Panc1 (cell line): ENCODE measurements at regions not wholly inside any gene's neighbourhood (a gene's known extent, or its start where the extent isn't known, plus 50 kb on each side); places are given as distances from the start of the nearest gene placed in this dataset.

Experiments used
- ATAC-seq: fragments of 200-7000 bp; cut with Tn5 transposase; 2 replicates; pipeline ENCODE4 v1.9.1; 2020; ENCODE audit warnings: mild to moderate bottlenecking, moderate library complexity
- BruUV-seq: library from RNA; stranded (reverse); fragments of 400-500 nt; replicated peaks from 2 replicates; lab custom pipeline; 2021; lab: Mats Ljungman, UMichigan
- CTCF ChIA-PET: fragments of 300-600 bp; sonication (Branson Sonifier 250); formaldehyde crosslinking; loops from one replicate; lab custom pipeline; 2022; ENCODE audit warnings: antibody characterized with exemption; lab: Charles Lee
- POLR2A ChIA-PET: fragments of 300-600 bp; sonication (Branson Sonifier 250); formaldehyde crosslinking; loops from one replicate; lab custom pipeline; 2022; ENCODE audit warnings: antibody characterized with exemption; lab: Charles Lee
- DNase-seq: peaks from one replicate; pipeline ENCODE4 v3.0.0-alpha.2; 2010; ENCODE audit warnings: low read depth, low spot score
- H3K27ac ChIP-seq: 2 replicates; pipeline ENCODE4 v1.5.1; 2011; ENCODE audit warnings: mild to moderate bottlenecking, low read length, inconsistent platforms
- H3K27me3 ChIP-seq: fragments of 200-500 bp; sonication (Bioruptor generic); 2 replicates; pipeline ENCODE4 v1.6.0; 2014; ENCODE audit warnings: low read length, inconsistent platforms; ENCODE audit not compliant: control insufficient read depth, insufficient read depth
- H3K36me3 ChIP-seq: fragments of 200-500 bp; sonication (Bioruptor generic); 2 replicates; pipeline ENCODE4 v1.5.1; 2014; ENCODE audit warnings: inconsistent platforms, mild to moderate bottlenecking, low read length, moderate library complexity; ENCODE audit not compliant: control insufficient read depth, insufficient read depth
- H3K4me1 ChIP-seq: 2 replicates; pipeline ENCODE4 v1.5.1; 2011; ENCODE audit warnings: inconsistent platforms, mild to moderate bottlenecking, low read length, moderate library complexity; ENCODE audit not compliant: control insufficient read depth, insufficient read depth
- H3K4me3 ChIP-seq, 2 experiments: 2 replicates each; pipeline ENCODE4 v1.5.1; 2011 to 2012; ENCODE audit warnings: low read depth in 2 of 2, low read length in 2 of 2, mild to moderate bottlenecking in 2 of 2, inconsistent platforms in 1 of 2, moderate library complexity in 1 of 2
- H3K9me3 ChIP-seq: fragments of 200-500 bp; sonication (Bioruptor generic); 2 replicates; pipeline ENCODE4 v1.5.1; 2014; ENCODE audit warnings: low read depth, mild to moderate bottlenecking, inconsistent platforms, low read length, moderate library complexity; ENCODE audit not compliant: control insufficient read depth, insufficient read depth
- CTCF ChIP-seq: fragments of 450-650 bp; IDR thresholded peaks from 2 replicates; pipeline ENCODE4 v1.5.1; 2017; ENCODE audit warnings: mild to moderate bottlenecking
- POLR2AphosphoS5 ChIP-seq: IDR thresholded peaks from 2 replicates; pipeline ENCODE4 v1.6.1; 2012; ENCODE audit warnings: mild to moderate bottlenecking, low read depth, low read length, moderate library complexity
- REST ChIP-seq, 2 experiments: IDR thresholded peaks; 2 replicates each; pipeline ENCODE4 v1.6.1; 2011 to 2012; ENCODE audit warnings: low read depth in 2 of 2, control low read depth in 1 of 2, low read length in 1 of 2, mild to moderate bottlenecking in 1 of 2, moderate library complexity in 1 of 2; ENCODE audit not compliant: insufficient read depth in 1 of 2
- SIN3A ChIP-seq: IDR thresholded peaks from 2 replicates; pipeline ENCODE4 v1.6.1; 2012; ENCODE audit warnings: low read depth, mild to moderate bottlenecking, low read length, moderate library complexity, borderline replicate concordance; ENCODE audit not compliant: insufficient read depth
- TCF7L2 ChIP-seq: IDR thresholded peaks from 2 replicates; pipeline ENCODE4 v1.6.1; 2011; ENCODE audit warnings: mild to moderate bottlenecking, low read depth, low read length, inconsistent platforms
- in situ Hi-C: cut with HindIII; loops from 2 replicates; pipeline ENCODE4 v1.10.0; 2016; ENCODE audit warnings: low sequenced_read_pairs, low pct_unique_long_range_greater_than_20kb
- intact Hi-C: fragments of 100-400 bp; cut with micrococcal nuclease; formaldehyde crosslinking; loops from one replicate; pipeline ENCODE4 v1.10.0; 2022; ENCODE audit not compliant: unreplicated experiment

GRCh38 chr15:66836231-66837030 lies 134.4 kb downstream of the SMAD6 start:
- H3K9me3 ChIP-seq, result no peaks in the 10 kb centered on the region
- intact Hi-C loops (no loop called here), in situ Hi-C loops (no loop called here)
- H3K36me3 ChIP-seq, result no peaks in the 10 kb centered on the region
- CTCF ChIA-PET, result interaction anchor here (0.6 to 0.7 kb wide), 2 partner anchors 80 to 90 kb away, joined by 3 to 7 read pairs; no protein-coding TSS in a partner anchor
- BruUV-seq, result no TSS peak
- no peak for TF ChIP-seq REST (IDR thresholded peaks at IDR 0.05; ENCODE audit: insufficient read depth in 1 of 2, low read depth in 2 of 2, low read length in 1 of 2)
- TF ChIP-seq CTCF, result no peak
- TF ChIP-seq TCF7L2, result no peak
- TF ChIP-seq POLR2AphosphoS5, result no peak
- no peak for TF ChIP-seq SIN3A
- no peak overlapping the region for H3K4me3 ChIP-seq
- H3K27ac ChIP-seq, result peak overlapping the region; percentile 56
- DNase-seq, result no peak
- no peak for ATAC-seq
- peaks cover 13% of the 10 kb centered on the region for H3K4me1 ChIP-seq
- POLR2A ChIA-PET, result no interaction called here
- no peaks in the 10 kb centered on the region for H3K27me3 ChIP-seq

GRCh38 chr15:66838202-66838601 lies 136.2 kb downstream of the SMAD6 start:
- DNase-seq (no peak), ATAC-seq (no peak)
- no TSS peak for BruUV-seq
- Histone ChIP-seq H3K9me3 (no peaks in the 10 kb centered on the region), H3K27me3 (no peaks in the 10 kb centered on the region), H3K4me3 (no peak overlapping the region), H3K4me1 (peaks cover 23% of the 10 kb centered on the region), H3K36me3 (no peaks in the 10 kb centered on the region), H3K27ac (peak overlapping the region; percentile 56)
- ChIA-PET POLR2A (no interaction called here), CTCF (interaction anchor here (0.5 to 0.6 kb wide), 2 partner anchors 20 to 271 kb away, joined by 4 to 13 read pairs; no protein-coding TSS in a partner anchor)
- TF ChIP-seq REST (IDR thresholded peaks at IDR 0.05; ENCODE audit: insufficient read depth in 1 of 2, low read depth in 2 of 2, low read length in 1 of 2) (no peak), CTCF (no peak), SIN3A (no peak)
- intact Hi-C loops (no loop called here), in situ Hi-C loops (no loop called here)
